ENCODE measurements at regions not wholly inside any gene's neighbourhood (a gene's known extent, or its start where the extent isn't known, plus 50 kb on each side); places are given as distances from the start of the nearest gene placed in this dataset.

DNA sequence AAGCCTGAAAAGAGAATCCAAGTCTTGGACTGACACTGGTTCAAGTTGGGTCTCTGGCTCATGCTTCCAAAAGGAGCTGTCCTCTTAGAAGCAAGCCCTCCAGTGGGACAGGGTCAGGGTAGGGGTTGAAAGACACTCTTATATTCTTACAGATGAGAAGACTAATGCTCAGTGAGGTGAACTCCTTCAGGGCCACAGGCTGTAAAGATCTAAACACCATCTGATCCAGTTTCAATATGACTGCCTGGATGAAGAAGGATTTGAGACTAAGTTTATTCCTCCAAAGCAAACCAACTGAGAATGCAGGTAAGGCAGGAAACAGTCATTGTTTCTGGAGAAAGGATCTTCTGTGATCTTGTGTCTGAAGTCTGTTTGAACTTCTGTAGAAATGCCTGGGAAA is 99.0 kb upstream of the TAB2 start:
- no peak for DNase-seq

- no peak for DNase-seq
Observed at GRCh38 chr6:149218915-149219314, 98.6 kb upstream of the TAB2 start.

DNA sequence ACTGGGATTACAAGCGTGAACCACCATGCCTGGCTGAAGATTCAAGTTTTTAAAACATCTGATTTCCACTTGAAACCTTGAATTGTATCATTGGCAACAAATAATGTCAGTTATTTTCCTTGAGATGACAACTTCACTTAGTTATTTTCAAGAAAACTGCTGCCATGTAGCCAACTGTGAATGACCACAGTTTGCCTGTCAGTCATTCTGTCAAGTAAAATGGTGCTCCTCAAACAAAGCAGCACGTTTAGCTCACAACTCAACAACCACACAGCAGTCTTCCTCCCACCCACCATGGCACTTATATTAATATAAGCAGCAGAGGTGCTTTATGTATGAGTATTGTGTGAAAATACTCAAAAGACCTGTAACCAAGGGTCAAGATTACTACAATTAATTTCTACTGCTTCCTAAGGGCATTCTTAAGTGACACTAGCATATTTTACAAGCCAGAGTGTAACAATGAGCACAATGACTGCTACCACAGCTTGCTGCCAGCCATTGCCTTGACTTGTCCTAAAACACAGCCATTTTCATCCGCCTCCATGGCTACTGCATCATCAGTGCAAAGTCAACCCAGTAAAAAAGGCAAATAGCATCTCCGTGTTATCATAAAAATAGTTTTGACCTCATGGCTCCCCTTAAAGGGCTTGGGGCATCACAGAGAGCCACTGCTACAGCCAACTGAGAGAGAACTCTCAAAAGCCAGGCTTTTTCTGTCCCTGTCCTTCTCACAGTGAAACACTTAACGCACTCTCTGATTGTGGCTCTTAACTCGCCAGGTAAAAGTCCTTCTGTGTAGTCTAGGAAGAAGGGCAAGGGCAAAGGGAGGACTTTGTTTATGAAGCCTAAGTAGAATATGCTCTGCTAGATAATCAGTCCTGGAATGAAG is 96.4 kb upstream of the TAB2 start:
- no peak for DNase-seq

DNA sequence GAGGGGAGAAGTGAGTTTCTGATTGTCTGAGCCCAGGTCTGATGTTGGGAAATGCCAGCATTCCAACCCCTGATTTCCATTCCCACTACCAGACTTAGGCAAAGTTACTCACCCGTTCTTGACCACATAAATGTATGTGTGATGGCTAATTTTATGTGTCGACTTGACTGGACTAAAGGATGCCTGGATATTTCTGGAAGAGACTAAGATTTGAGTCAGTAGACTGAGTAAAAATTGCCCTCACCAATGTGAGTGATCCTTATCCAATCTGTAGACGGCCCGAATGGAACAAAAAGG is 95.8 kb upstream of the TAB2 start:
- DNase-seq: no peak

GRCh38 chr6:149223120-149223903 is 94.2 kb upstream of the TAB2 start:
- DNase-seq: no peak

GRCh38 chr6:149223904-149224351 is 93.6 kb upstream of the TAB2 start:
- DNase-seq: no peak

DNA sequence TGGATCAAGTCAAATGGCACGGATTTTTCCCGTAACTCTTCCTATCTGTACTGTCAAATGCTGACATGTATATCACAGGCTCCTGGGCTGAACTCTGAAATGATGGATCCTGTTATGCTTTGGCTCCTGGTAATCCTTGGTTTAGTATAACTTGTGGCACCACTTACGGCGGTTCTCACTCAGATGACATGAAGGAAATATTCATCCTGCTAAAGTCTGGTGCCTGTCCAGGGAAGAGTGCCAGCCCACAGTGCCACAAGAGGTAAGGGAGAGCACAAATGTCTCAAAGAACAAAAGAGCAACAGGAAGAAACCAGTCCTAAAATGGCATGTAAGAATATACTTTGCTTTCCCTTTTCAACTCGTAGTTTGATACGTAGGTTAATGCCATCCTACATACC is 93.1 kb upstream of the TAB2 start:
- no peak for DNase-seq

GRCh38 chr6:149225370-149225769 is 92.1 kb upstream of the TAB2 start:
- DNase-seq: no peak

GRCh38 chr6:149225946-149226345 is 91.6 kb upstream of the TAB2 start:
- DNase-seq: no peak

DNA sequence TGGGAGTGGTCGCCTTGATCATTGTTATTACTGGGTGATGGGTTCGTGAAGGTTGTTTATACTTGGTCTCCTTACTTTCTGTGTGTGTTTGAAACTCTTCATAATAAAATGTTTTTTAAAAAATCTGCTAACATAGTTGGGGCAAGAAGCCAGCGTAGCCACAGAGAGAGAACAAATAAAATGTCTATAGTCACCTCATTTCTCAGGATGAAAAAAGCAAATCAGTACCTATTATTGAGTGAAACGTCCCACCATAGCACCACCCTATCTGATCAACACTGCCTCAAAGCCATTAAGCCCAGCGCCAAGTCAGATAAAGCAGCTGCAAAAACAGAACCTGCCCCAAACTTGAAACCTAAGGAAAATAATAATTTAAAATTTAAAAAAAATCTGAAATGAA is 89.7 kb upstream of the TAB2 start:
- DNase-seq: no peak

DNA sequence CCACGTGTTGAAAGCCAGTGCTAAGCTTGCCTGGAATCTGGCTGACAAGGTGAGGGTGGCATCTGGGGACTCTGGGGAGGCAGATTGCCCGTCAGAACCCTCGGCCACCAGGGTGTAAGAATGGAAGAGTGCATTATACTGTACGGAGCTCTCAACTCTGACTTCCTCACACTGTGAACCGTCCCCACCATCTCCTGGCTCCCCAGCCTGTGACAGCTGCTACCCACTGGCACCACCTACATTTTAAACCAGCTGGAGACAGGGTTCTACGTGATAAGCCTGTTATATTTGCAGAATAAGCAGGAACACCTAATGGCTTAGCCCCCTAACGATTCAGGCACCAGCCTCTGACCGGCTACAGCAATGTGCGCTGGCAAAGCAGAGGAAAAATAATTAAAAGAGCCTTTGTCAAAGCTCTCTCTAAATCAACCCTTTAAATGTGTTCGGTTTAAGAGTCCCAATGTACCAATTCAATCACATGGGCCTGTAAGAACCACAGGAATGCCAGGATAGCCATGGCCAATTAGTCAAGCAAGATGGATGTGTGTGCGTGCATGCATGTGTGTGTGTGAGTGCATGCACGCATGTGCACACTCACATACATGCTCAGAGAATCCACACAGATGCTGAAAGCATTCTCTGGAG is 89.1 kb upstream of the TAB2 start:
- DNase-seq: no peak

- DNase-seq: no peak
Observed at GRCh38 chr6:149229096-149229495, 88.4 kb upstream of the TAB2 start.

- no peak for DNase-seq
Observed at GRCh38 chr6:149230712-149231460, 86.6 kb upstream of the TAB2 start.

DNA sequence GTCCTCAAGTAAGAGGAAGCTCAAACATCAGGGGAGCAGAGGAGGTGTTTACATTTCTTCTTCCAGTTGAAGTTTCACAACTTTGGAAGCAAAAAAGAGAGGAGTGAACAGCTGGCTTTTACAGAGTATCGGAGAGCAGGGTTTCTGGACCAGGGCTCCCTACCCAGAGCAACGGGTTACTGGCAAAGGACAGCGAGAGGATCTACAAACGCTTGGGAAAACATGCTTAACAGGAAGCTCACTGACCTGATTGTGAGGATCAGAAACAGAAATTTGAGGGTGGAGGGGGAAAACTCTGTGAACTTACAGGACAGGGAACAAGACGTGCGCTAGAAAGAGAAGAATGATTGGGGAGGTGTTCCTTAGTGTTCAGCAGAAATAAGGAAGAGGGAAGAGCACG is 85.7 kb upstream of the TAB2 start:
- DNase-seq: no peak

DNA sequence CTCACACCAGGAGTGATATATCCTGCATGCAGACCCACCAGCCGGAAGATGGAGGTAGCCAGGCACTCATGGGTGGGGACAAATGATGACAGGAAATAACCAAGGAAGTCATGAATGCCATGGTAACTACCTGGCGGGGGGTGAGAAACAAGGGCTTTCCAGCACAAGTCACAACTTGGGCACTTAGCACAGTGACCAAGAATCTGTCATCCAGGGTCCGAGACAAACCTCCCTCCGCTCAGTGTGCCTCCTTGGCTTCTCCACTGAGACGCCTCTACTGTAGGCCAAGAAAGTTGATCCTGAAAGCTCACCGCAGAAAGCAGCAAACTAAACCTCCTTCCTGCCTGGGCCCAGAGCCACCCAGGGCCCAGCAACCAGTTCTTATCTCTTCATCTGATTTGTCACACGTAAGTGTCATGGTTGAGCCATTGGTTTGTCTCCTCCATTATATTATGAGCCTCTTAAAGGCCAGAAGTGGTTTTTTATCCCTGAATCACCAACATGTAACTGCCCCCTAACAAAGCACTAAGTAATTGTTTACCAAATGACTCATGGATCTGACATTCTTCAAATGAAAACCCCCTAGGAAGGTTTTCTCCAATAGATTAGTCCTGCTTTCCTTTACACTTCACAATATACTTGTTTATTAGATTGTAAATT is 84.3 kb upstream of the TAB2 start:
- DNase-seq: peak; percentile 79

- DNase-seq: peak; percentile 84
Observed at GRCh38 chr6:149234051-149234962, 83.2 kb upstream of the TAB2 start.

DNA sequence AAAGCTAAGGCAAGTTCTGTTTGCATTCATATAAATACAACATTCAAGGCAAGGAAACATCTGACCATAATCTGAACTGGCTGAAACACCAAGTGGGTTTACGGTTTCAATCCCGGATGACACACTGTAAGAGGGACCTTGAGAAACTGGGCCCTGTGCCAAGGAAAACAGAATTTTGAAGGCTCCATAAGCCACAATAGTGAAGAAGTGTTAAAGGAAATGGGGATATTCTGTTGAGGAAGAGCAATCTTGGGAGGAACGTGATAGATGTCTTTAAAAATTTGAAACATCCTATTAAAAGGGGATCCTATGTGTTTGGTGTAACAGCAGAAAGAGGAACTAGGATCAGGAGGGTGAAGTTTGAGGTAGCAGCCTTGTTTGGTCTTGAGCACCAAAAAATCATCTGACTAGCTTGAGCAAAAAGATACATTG is 82.4 kb upstream of the TAB2 start:
- no peak for DNase-seq

- no peak for DNase-seq
Observed at GRCh38 chr6:149236589-149236988, 80.9 kb upstream of the TAB2 start.

DNA sequence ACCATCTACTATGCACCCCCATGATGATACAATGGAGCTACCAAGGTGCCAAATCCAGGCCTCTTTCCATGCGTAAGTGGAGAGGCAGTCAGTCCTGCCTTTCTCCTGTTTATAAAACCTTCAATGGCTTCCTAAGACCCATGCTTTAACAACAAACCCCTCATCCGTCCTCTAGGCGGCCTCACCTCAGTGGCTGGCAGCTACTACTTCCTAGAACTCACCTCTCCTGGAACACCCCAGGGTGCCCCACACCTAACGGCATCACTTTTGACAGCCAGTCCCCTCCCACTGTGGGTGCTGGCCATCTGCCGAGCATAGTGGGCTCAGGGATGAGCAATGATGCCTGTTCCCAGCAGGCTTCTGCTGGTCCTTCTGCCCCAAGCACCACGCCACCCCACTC is 80.0 kb upstream of the TAB2 start:
- no peak for DNase-seq

- no peak for DNase-seq
Observed at GRCh38 chr6:149239573-149240209, 77.8 kb upstream of the TAB2 start.

- DNase-seq: no peak
Observed at GRCh38 chr6:149242883-149243282, 74.6 kb upstream of the TAB2 start.

Data from CD4-positive, alpha-beta T cell treated with Interleukin-17A for 1 hour (primary cell).